ENCODE measurements at regions not wholly inside any gene's neighbourhood (a gene's known extent, or its start where the extent isn't known, plus 50 kb on each side); places are given as distances from the start of the nearest gene placed in this dataset.

DNA sequence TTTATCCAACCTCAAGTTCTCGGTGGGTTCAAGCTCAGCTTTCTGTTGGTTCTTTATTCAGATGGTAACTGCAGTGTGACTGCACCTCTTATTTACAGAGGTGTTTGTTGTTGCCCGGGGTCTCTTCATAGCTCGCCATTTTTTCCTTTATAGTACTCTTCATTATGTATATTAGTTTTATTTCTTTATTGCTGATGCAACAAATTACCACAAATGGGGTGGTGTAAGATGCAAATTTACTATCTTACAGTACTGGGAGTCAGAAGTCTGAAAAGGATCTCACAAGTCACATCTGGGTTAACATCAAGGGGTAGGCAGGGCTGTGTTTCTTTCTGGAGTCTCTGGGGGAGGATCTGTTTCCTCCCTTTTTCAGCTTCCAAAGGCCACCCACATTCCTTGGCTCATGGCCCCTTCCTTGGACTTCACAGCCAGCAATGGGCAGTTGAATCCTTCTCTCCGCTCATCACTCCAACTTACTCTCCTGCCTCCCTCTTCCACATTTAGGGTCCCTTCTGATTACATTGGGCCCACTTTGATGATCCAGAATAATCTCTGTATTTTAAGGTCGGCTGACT, 241.2 kb downstream of the HAPSTR1 start:
- ChIA-PET POLR2A (ENCODE audit: low non-redundant PET) (no interaction called here), CTCF (no interaction called here)
- H3K27ac ChIP-seq = no peak overlapping the region
- no peak for DNase-seq (ENCODE audit: low spot score)
- TF ChIP-seq, protein P1, sequence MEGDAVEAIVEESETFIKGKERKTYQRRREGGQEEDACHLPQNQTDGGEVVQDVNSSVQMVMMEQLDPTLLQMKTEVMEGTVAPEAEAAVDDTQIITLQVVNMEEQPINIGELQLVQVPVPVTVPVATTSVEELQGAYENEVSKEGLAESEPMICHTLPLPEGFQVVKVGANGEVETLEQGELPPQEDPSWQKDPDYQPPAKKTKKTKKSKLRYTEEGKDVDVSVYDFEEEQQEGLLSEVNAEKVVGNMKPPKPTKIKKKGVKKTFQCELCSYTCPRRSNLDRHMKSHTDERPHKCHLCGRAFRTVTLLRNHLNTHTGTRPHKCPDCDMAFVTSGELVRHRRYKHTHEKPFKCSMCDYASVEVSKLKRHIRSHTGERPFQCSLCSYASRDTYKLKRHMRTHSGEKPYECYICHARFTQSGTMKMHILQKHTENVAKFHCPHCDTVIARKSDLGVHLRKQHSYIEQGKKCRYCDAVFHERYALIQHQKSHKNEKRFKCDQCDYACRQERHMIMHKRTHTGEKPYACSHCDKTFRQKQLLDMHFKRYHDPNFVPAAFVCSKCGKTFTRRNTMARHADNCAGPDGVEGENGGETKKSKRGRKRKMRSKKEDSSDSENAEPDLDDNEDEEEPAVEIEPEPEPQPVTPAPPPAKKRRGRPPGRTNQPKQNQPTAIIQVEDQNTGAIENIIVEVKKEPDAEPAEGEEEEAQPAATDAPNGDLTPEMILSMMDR (conservative IDR thresholded peaks at IDR 0.05; ENCODE audit: low read depth) = no peak

DNA sequence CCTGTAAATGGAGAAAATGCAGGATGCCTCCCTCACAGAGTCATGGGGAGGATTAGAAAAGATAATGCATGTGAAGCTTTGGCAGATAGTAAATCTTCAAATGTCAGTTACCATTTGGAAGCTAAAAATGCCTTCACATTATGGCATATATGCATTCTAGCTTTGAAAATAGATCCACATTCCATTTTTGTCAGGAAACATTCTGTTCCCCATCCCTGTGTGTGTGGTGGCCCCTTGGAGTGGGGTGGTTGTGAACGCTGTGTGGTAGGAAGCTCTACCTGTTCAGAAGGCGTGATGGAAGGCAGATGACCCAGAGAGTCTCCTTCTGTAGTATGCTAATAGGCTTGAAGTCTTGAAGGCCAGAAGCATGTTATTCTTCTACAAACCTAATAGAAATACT, 242.0 kb downstream of the HAPSTR1 start:
- DNase-seq (ENCODE audit: low spot score) = no peak
- TF ChIP-seq, protein P1 (conservative IDR thresholded peaks at IDR 0.05; ENCODE audit: low read depth) = no peak
- ChIA-PET POLR2A (ENCODE audit: low non-redundant PET) (no interaction called here), CTCF (interaction anchor here (0.5 kb wide), 1 partner anchor 9 kb away, joined by 3 read pairs; no protein-coding TSS in a partner anchor)
- H3K27ac ChIP-seq = no peak overlapping the region

- no peak overlapping the region for H3K27ac ChIP-seq
- TF ChIP-seq, protein P1 (conservative IDR thresholded peaks at IDR 0.05; ENCODE audit: low read depth) = no peak
- DNase-seq (ENCODE audit: low spot score) = no peak
- ChIA-PET CTCF (interaction anchor here (0.5 kb wide), 1 partner anchor 8 kb away, joined by 3 read pairs; no protein-coding TSS in a partner anchor), POLR2A (ENCODE audit: low non-redundant PET) (no interaction called here)
These were observed 242.7 kb downstream of the HAPSTR1 start for GRCh38 chr16:9334103-9334502.

GRCh38 chr16:9337308-9338032, 246.0 kb downstream of the HAPSTR1 start:
- DNase-seq (ENCODE audit: low spot score) = no peak
- no peak overlapping the region for H3K27ac ChIP-seq
- TF ChIP-seq, protein P1 (conservative IDR thresholded peaks at IDR 0.05; ENCODE audit: low read depth) = no peak
- POLR2A ChIA-PET (ENCODE audit: low non-redundant PET) = no interaction called here
- CTCF ChIA-PET = no interaction called here

GRCh38 chr16:9338068-9338467, 246.6 kb downstream of the HAPSTR1 start:
- H3K27ac ChIP-seq = no peak overlapping the region
- CTCF ChIA-PET = no interaction called here
- no peak for DNase-seq (ENCODE audit: low spot score)
- POLR2A ChIA-PET (ENCODE audit: low non-redundant PET) = no interaction called here
- TF ChIP-seq, protein P1 (conservative IDR thresholded peaks at IDR 0.05; ENCODE audit: low read depth) = no peak

- DNase-seq (ENCODE audit: low spot score) = no peak
- TF ChIP-seq, protein P1 (conservative IDR thresholded peaks at IDR 0.05; ENCODE audit: low read depth) = no peak
- ChIA-PET POLR2A (ENCODE audit: low non-redundant PET) (no interaction called here), CTCF (no interaction called here)
- H3K27ac ChIP-seq = no peak overlapping the region
These were observed 247.1 kb downstream of the HAPSTR1 start for GRCh38 chr16:9338510-9338909.
